ENCODE measurements at regions not wholly inside any gene's neighbourhood (a gene's known extent, or its start where the extent isn't known, plus 50 kb on each side); places are given as distances from the start of the nearest gene placed in this dataset.

DNA sequence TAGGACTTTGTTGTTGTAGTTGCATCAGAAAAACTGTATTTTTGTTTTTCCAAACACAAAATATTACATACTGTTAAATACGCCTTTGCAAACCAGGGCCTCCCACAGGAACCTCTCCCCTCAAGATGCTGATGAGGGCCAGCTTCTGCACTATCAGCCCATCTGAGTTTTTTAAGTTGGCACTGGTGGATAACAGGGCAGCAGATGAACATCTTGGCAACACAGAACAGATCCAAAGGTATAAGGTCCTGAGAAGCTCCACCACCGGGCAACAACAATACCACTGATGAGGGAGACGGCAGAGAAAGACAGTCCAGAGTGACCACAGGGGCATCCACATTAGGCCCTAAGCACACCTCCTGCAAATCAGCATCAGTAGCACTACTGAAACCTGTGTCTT lies 177.7 kb downstream of the DLL1 start:
- ChIA-PET POLR2A (interaction anchor here (0.6 kb wide), 1 partner anchor 441 kb away, joined by 3 read pairs; the partner anchor contains the start of gene TBP), CTCF (no interaction called here)
- H3K27ac ChIP-seq (ENCODE audit: low read depth, low read length), result no peak overlapping the region
- peaks cover 71% of the 10 kb centered on the region for H3K9me3 ChIP-seq (ENCODE audit: control insufficient read depth, insufficient read depth, low read length)
- H3K4me3 ChIP-seq (ENCODE audit: low read depth, low read length), result no peak overlapping the region
- no peaks in the 10 kb centered on the region for H3K27me3 ChIP-seq (ENCODE audit: control insufficient read depth, insufficient read depth, low read length)
- TF ChIP-seq, protein P1, sequence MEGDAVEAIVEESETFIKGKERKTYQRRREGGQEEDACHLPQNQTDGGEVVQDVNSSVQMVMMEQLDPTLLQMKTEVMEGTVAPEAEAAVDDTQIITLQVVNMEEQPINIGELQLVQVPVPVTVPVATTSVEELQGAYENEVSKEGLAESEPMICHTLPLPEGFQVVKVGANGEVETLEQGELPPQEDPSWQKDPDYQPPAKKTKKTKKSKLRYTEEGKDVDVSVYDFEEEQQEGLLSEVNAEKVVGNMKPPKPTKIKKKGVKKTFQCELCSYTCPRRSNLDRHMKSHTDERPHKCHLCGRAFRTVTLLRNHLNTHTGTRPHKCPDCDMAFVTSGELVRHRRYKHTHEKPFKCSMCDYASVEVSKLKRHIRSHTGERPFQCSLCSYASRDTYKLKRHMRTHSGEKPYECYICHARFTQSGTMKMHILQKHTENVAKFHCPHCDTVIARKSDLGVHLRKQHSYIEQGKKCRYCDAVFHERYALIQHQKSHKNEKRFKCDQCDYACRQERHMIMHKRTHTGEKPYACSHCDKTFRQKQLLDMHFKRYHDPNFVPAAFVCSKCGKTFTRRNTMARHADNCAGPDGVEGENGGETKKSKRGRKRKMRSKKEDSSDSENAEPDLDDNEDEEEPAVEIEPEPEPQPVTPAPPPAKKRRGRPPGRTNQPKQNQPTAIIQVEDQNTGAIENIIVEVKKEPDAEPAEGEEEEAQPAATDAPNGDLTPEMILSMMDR (IDR thresholded peaks at IDR 0.05; ENCODE audit: low read depth, low read length), result no peak
- no peak for DNase-seq (ENCODE audit: low read depth, low spot score)

DNA sequence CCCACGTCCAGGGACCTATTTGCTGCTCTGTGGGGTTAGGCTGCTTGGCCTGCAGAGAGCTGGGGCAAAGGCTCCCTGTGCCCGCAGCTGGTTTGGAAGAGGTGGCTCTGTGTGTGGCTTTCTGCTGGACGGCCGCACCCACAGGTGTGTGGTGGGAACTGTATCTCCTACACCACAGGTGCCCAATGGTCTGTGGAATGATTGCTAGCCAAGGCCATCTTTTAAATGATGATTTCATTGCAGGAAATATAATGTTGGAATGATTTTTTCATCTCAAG lies 178.4 kb downstream of the DLL1 start:
- TF ChIP-seq, protein P1 (IDR thresholded peaks at IDR 0.05; ENCODE audit: low read depth, low read length), result no peak
- H3K9me3 ChIP-seq (ENCODE audit: control insufficient read depth, insufficient read depth, low read length), result peaks cover 75% of the 10 kb centered on the region
- no peak for DNase-seq (ENCODE audit: low read depth, low spot score)
- no peaks in the 10 kb centered on the region for H3K27me3 ChIP-seq (ENCODE audit: control insufficient read depth, insufficient read depth, low read length)
- H3K4me3 ChIP-seq (ENCODE audit: low read depth, low read length), result no peak overlapping the region
- CTCF ChIA-PET, result no interaction called here
- H3K27ac ChIP-seq (ENCODE audit: low read depth, low read length), result no peak overlapping the region
- POLR2A ChIA-PET, result interaction anchor here (0.6 kb wide), 1 partner anchor 442 kb away, joined by 3 read pairs; the partner anchor contains the start of gene TBP

DNA sequence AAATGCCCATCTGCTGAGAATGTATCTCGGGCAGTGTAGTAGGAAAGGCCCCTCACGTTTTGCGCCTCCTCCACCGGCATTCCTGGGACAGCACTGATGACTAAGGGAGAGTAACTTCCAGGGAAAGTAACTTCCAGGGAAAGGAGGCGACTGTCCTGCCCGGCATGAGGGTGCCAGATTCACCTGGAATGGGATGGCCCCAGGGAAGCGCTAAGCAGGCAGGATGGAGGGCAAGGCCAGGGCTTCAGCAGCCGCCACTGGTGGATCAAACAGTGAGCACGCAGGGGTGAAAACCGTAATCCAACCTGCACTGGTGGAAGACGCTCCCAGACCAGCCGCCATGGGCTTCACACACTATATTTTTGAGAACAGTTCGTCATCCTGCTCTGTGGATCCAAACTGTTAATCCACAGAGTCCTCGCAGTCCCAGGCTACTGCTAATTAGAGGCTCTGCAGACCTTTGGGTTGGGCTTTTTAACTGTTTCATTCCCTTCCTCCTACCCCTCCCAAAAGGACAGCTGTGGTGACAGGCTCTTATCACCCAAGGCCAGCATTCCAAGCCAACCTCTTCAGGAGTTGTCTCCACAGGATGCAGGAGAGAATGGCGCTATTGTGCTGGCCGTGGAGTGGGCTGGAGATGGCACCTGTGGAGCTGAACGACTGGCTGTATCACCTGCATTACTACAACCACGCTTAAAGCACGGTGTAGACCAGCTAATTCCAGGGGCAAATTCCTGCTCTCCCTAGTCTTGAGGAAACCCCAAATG lies 178.9 kb downstream of the DLL1 start:
- H3K9me3 ChIP-seq (ENCODE audit: control insufficient read depth, insufficient read depth, low read length), result peaks cover 75% of the 10 kb centered on the region
- TF ChIP-seq, protein P1 (IDR thresholded peaks at IDR 0.05; ENCODE audit: low read depth, low read length), result no peak
- POLR2A ChIA-PET, result interaction anchor here (0.6 kb wide), 1 partner anchor 442 kb away, joined by 3 read pairs; the partner anchor contains the start of gene TBP
- CTCF ChIA-PET, result no interaction called here
- no peak overlapping the region for H3K4me3 ChIP-seq (ENCODE audit: low read depth, low read length)
- no peak overlapping the region for H3K27ac ChIP-seq (ENCODE audit: low read depth, low read length)
- no peaks in the 10 kb centered on the region for H3K27me3 ChIP-seq (ENCODE audit: control insufficient read depth, insufficient read depth, low read length)
- DNase-seq (ENCODE audit: low read depth, low spot score), result no peak

DNA sequence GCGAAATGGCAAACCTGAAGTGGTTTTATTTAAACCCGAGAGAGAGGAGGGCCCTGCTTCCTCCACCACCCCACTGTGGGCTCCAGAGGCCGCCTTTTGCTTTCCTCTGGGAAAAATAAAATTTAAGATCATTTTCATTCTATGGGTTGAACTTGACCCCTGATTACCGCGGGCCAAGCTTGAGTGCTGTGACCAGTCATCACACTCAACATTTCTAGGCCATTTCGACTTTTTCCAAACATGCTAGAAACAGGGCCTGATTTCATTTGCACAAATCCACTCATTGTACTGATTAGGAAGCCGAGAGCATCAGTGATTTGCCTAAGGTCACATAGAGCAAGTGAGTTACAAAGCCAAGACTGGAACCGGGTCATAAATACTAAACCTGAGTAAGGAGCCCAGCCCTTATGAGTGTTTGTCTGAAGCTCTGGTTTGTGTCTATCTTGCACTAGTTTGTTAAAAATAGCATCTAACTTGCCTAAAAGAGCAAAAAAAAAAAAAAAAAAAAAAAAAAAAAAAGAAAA lies 179.7 kb downstream of the DLL1 start:
- DNase-seq (ENCODE audit: low read depth, low spot score), result no peak
- Histone ChIP-seq H3K9me3 (ENCODE audit: control insufficient read depth, insufficient read depth, low read length) (peaks cover 74% of the 10 kb centered on the region), H3K27me3 (ENCODE audit: control insufficient read depth, insufficient read depth, low read length) (no peaks in the 10 kb centered on the region), H3K27ac (ENCODE audit: low read depth, low read length) (no peak overlapping the region), H3K4me3 (ENCODE audit: low read depth, low read length) (no peak overlapping the region)
- POLR2A ChIA-PET, result no interaction called here
- CTCF ChIA-PET, result no interaction called here
- TF ChIP-seq, protein P1 (IDR thresholded peaks at IDR 0.05; ENCODE audit: low read depth, low read length), result no peak
